OCI-LY3 (cell line): ENCODE measurements at regions not wholly inside any gene's neighbourhood (a gene's known extent, or its start where the extent isn't known, plus 50 kb on each side); places are given as distances from the start of the nearest gene placed in this dataset.

Experiments used
- H2AFZ ChIP-seq: fragments of 200-600, 300-600 bp; shearing (Covaris generic); 2 replicates; pipeline ENCODE4 v1.6.0; 2014; ENCODE audit warnings: antibody characterized with exemption, low read depth, low read length
- H3K27ac ChIP-seq: fragments of 200-600, 300-600 bp; sonication (generic); 2 replicates; pipeline ENCODE4 v1.5.1; 2014; ENCODE audit warnings: mild to moderate bottlenecking, low read length, moderate library complexity, mixed read lengths
- H3K27me3 ChIP-seq: fragments of 200-600, 300-600 bp; sonication (generic); 2 replicates; pipeline ENCODE4 v1.6.1; 2014; ENCODE audit warnings: low read depth, low read length, mixed read lengths
- H3K36me3 ChIP-seq: fragments of 200-600, 300-600 bp; sonication (generic); replicated peaks from 2 replicates; pipeline ENCODE3; 2014; ENCODE audit warnings: low read depth, low read length, mixed read lengths
- H3K4me1 ChIP-seq: fragments of 300-600, 200-600 bp; sonication (generic); 2 replicates; pipeline ENCODE4 v1.6.1; 2014; ENCODE audit warnings: low read length, mixed read lengths
- H3K4me2 ChIP-seq: fragments of 200-600, 300-600 bp; sonication (generic); 2 replicates; pipeline ENCODE4 v1.6.1; 2014; ENCODE audit warnings: low read length, mixed read lengths
- H3K4me3 ChIP-seq: fragments of 300-600, 200-600 bp; sonication (generic); 2 replicates; pipeline ENCODE4 v1.5.1; 2014; ENCODE audit warnings: antibody characterized with exemption, mild to moderate bottlenecking, low read length, moderate library complexity
- H3K79me2 ChIP-seq: fragments of 300-600, 200-600 bp; shearing (Covaris generic); 2 replicates; pipeline ENCODE4 v1.6.1; 2014; ENCODE audit warnings: mild to moderate bottlenecking, low read length, mixed read lengths
- H3K9ac ChIP-seq: fragments of 300-600, 200-600 bp; shearing (Covaris generic); 2 replicates; pipeline ENCODE4 v1.6.0; 2014; ENCODE audit warnings: mild to moderate bottlenecking, low read length, moderate library complexity
- H3K9me3 ChIP-seq: fragments of 200-600, 300-600 bp; shearing (Covaris generic); 2 replicates; pipeline ENCODE4 v1.6.1; 2014; ENCODE audit warnings: low read length, mixed read lengths; ENCODE audit not compliant: insufficient read depth
- H4K20me1 ChIP-seq: fragments of 200-600, 300-600 bp; sonication (generic); 2 replicates; pipeline ENCODE4 v1.6.1; 2016; ENCODE audit warnings: low read length, mixed read lengths; ENCODE audit not compliant: insufficient read depth
- CTCF ChIP-seq: fragments of 200-600, 300-600 bp; sonication (generic); IDR thresholded peaks from 2 replicates; pipeline ENCODE4 v1.5.1; 2014; ENCODE audit warnings: antibody characterized with exemption, low read length, low read depth
- EZH2phosphoT487 ChIP-seq: fragments of 200-600 bp; shearing (Covaris generic); IDR thresholded peaks from 2 replicates; pipeline ENCODE4 v1.6.1; 2018; ENCODE audit warnings: antibody characterized with exemption, mixed run types, low read depth

GRCh38 chr7:140247559-140247958 is 70.8 kb upstream of the KDM7A start:
- peaks cover 3% of the 10 kb centered on the region; the same call in 1 of the 2 replicates for H3K4me1 ChIP-seq
- H3K36me3 ChIP-seq: no peaks in the 10 kb centered on the region
- H4K20me1 ChIP-seq: peaks cover 12% of the 10 kb centered on the region
- H3K79me2 ChIP-seq: no peaks in the 10 kb centered on the region
- no peak overlapping the region for H3K4me2 ChIP-seq
- no peak overlapping the region for H3K27ac ChIP-seq
- TF ChIP-seq EZH2phosphoT487 (no peak), CTCF (no peak)
- H3K9ac ChIP-seq: no peak overlapping the region
- no peak overlapping the region for H3K4me3 ChIP-seq
- H3K9me3 ChIP-seq: no peaks in the 10 kb centered on the region
- H3K27me3 ChIP-seq: peaks cover 62% of the 10 kb centered on the region
- H2AFZ ChIP-seq: no peak overlapping the region

- Histone ChIP-seq H3K36me3 (no peaks in the 10 kb centered on the region), H3K4me2 (no peak overlapping the region), H3K4me1 (peaks cover 9% of the 10 kb centered on the region; the same call in 1 of the 2 replicates), H4K20me1 (peaks cover 15% of the 10 kb centered on the region), H2AFZ (no peak overlapping the region), H3K27me3 (peaks cover 73% of the 10 kb centered on the region), H3K9me3 (no peaks in the 10 kb centered on the region), H3K9ac (no peak overlapping the region), H3K79me2 (no peaks in the 10 kb centered on the region), H3K4me3 (no peak overlapping the region), H3K27ac (no peak overlapping the region)
- no peak for TF ChIP-seq EZH2phosphoT487
- TF ChIP-seq CTCF: no peak
Measured at GRCh38 chr7:140245611-140246105, 68.9 kb upstream of the KDM7A start.

- Histone ChIP-seq H3K9ac (no peak overlapping the region), H3K27me3 (peaks cover 83% of the 10 kb centered on the region), H3K27ac (no peak overlapping the region), H3K4me1 (peaks cover 9% of the 10 kb centered on the region; the same call in 1 of the 2 replicates), H3K4me3 (no peak overlapping the region), H3K4me2 (no peak overlapping the region), H4K20me1 (peaks cover 44% of the 10 kb centered on the region), H2AFZ (no peak overlapping the region), H3K79me2 (no peaks in the 10 kb centered on the region), H3K9me3 (no peaks in the 10 kb centered on the region), H3K36me3 (no peaks in the 10 kb centered on the region)
- TF ChIP-seq EZH2phosphoT487: 0 out of 2 replicates have a peak, but pooled peaks have one; percentile 46
- TF ChIP-seq CTCF: no peak
Measured at GRCh38 chr7:140242057-140243031, 65.6 kb upstream of the KDM7A start.

GRCh38 chr7:140239653-140239935 is 62.8 kb upstream of the KDM7A start:
- Histone ChIP-seq H3K36me3 (no peaks in the 10 kb centered on the region), H4K20me1 (peaks cover 67% of the 10 kb centered on the region), H2AFZ (no peak overlapping the region), H3K27me3 (peaks cover 88% of the 10 kb centered on the region), H3K4me2 (no peak overlapping the region), H3K4me1 (peaks cover 9% of the 10 kb centered on the region; the same call in 1 of the 2 replicates), H3K27ac (no peak overlapping the region), H3K79me2 (no peaks in the 10 kb centered on the region), H3K9me3 (no peaks in the 10 kb centered on the region), H3K4me3 (no peak overlapping the region), H3K9ac (no peak overlapping the region)
- TF ChIP-seq EZH2phosphoT487 (no peak), CTCF (peak; percentile 13; the same call in 1 of the 2 replicates)
